HFF-Myc (cell line): ENCODE measurements at regions not wholly inside any gene's neighbourhood (a gene's known extent, or its start where the extent isn't known, plus 50 kb on each side); places are given as distances from the start of the nearest gene placed in this dataset.
A peak's percentile ranks its signal among the peaks of the same experiment; 100 is the strongest.

Experiments used
- DNase-seq: peaks from one replicate; pipeline ENCODE4 v3.0.0-alpha.2; 2011; ENCODE audit warnings: low read depth; ENCODE audit errors: extremely low read depth
- H3K4me3 ChIP-seq: replicated peaks from 2 replicates; pipeline ENCODE4 v1.5.1; 2011; ENCODE audit warnings: low read depth, mild to moderate bottlenecking, control low read depth, low read length
- CTCF ChIP-seq: IDR thresholded peaks from 2 replicates; pipeline ENCODE4 v1.5.1; 2012; ENCODE audit warnings: mild to moderate bottlenecking, low read depth, low read length, control low read depth; ENCODE audit errors: missing control alignments

GRCh38 chr6:104642871-104643270, 216.8 kb downstream of the HACE1 start:
- H3K4me3 ChIP-seq: no peak overlapping the region
- TF ChIP-seq CTCF: no peak

GRCh38 chr6:104640761-104641160, 219.0 kb downstream of the HACE1 start:
- no peak for DNase-seq
- TF ChIP-seq CTCF: no peak
- no peak overlapping the region for H3K4me3 ChIP-seq

More at GRCh38 chr6:104642871-104643270, 216.8 kb downstream of the HACE1 start:
- DNase-seq: no peak

DNA sequence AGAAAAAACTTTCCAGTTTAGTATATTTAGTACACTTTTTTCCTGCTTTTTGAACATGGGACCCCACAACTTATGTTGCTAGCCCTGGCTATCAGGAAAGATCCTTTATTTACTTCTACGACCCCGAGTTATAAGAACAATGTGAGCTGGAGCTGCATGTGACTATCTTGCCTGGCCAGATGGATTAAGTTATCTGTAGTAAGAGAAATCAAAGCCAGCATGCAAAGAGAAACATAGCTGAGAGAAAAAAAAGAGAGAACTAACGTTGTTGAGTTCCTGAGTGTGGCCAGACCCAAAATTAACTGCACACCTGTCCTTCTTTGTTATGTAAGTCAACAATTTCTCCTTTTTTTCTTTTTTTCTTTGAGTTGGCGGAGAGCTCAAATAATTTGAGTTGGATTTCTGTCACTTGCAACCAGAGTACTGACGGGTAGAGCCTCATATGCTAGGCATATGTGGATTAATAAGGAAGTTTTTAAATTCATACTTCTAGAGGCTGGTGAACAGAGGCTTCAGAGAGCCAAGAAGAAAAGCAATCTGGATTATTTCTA, 219.5 kb downstream of the HACE1 start:
- DNase-seq: no peak
- H3K4me3 ChIP-seq: no peak overlapping the region
- TF ChIP-seq CTCF: no peak

DNA sequence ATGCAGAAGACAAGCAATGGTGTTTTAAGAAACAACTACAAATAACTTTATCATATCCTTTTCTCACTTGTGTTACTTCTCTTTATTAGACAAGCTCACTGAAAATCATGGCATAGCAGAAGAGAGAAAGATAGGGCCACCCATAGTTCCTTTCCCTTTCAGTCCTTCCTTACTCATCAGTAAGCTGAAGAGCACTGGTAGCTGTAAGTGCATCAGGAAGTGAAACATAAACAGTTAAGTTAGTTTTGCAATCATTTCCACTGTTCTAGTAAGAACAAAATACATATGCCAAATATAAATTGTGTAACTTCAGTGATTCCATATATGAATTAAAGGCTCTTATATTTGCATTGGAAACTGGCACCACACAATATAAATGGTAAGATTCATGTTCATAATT, 220.1 kb downstream of the HACE1 start:
- H3K4me3 ChIP-seq: no peak overlapping the region
- TF ChIP-seq CTCF: no peak
- DNase-seq: no peak

- DNase-seq: no peak
- no peak overlapping the region for H3K4me3 ChIP-seq
- no peak for TF ChIP-seq CTCF
Observed at GRCh38 chr6:104638841-104639290, 220.9 kb downstream of the HACE1 start.

DNA sequence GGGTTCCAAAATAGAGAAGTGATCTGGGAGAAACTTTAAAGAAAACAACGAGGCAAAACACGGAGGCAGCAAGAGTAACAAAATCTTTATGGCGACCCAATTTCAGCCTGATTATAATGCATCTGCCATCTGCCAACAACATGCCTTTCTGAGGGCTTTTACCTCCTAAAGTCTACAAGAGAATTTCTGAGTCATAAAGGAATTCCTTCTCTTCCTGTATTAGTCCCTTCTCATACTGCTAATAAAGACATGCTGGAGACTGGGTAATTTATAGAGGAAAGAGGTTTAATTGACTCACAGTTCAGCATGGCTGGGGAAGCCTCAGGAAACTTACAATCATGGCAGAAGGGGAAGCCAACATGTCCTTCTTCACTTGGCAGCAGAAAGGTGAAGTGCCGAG, 226.6 kb downstream of the HACE1 start:
- no peak for TF ChIP-seq CTCF
- peak; percentile 78 for DNase-seq
- no peak overlapping the region for H3K4me3 ChIP-seq

GRCh38 chr6:104632588-104632987, 227.1 kb downstream of the HACE1 start:
- H3K4me3 ChIP-seq: no peak overlapping the region
- no peak for TF ChIP-seq CTCF
- DNase-seq: peak; percentile 72
